GM18868 (cell line): ENCODE measurements at regions not wholly inside any gene's neighbourhood (a gene's known extent, or its start where the extent isn't known, plus 50 kb on each side); places are given as distances from the start of the nearest gene placed in this dataset.
A peak's percentile ranks its signal among the peaks of the same experiment; 100 is the strongest.

ENCODE experiments used
- ATAC-seq: cut with Tn5 transposase; IDR thresholded peaks from one replicate; pipeline ENCODE4 v1.9.1; 2021; ENCODE audit warnings: mild to moderate bottlenecking, moderate library complexity; ENCODE audit not compliant: unreplicated experiment

GRCh38 chr4:181637186-181638105, 605.8 kb upstream of the TENM3 start:
- ATAC-seq = no peak

- no peak for ATAC-seq
These were observed 599.7 kb upstream of the TENM3 start for GRCh38 chr4:181643466-181643865.

- no peak for ATAC-seq
These were observed 597.7 kb upstream of the TENM3 start for GRCh38 chr4:181645489-181645888.

GRCh38 chr4:181646864-181647263, 596.3 kb upstream of the TENM3 start:
- no peak for ATAC-seq

GRCh38 chr4:181647396-181648147, 595.6 kb upstream of the TENM3 start:
- no peak for ATAC-seq

GRCh38 chr4:181650033-181650825, 593.0 kb upstream of the TENM3 start:
- no peak for ATAC-seq

GRCh38 chr4:181656748-181657147, 586.5 kb upstream of the TENM3 start:
- ATAC-seq = no peak

- peak; percentile 75 for ATAC-seq
These were observed 584.0 kb upstream of the TENM3 start for GRCh38 chr4:181659202-181659601.

- ATAC-seq = no peak
These were observed 583.3 kb upstream of the TENM3 start for GRCh38 chr4:181659876-181660275.

GRCh38 chr4:181661090-181661489, 582.1 kb upstream of the TENM3 start:
- no peak for ATAC-seq

- ATAC-seq = no peak
These were observed 581.3 kb upstream of the TENM3 start for GRCh38 chr4:181661923-181662322.

- no peak for ATAC-seq
These were observed 580.8 kb upstream of the TENM3 start for GRCh38 chr4:181662383-181662782.

- no peak for ATAC-seq
These were observed 572.7 kb upstream of the TENM3 start for GRCh38 chr4:181670506-181670905.

GRCh38 chr4:181671672-181672071, 571.5 kb upstream of the TENM3 start:
- no peak for ATAC-seq

- no peak for ATAC-seq
These were observed 570.5 kb upstream of the TENM3 start for GRCh38 chr4:181672751-181673150.

GRCh38 chr4:181674315-181674875, 568.8 kb upstream of the TENM3 start:
- no peak for ATAC-seq

- no peak for ATAC-seq
These were observed 566.7 kb upstream of the TENM3 start for GRCh38 chr4:181676546-181676945.

- ATAC-seq = no peak
These were observed 566.0 kb upstream of the TENM3 start for GRCh38 chr4:181677201-181677600.

- no peak for ATAC-seq
These were observed 565.6 kb upstream of the TENM3 start for GRCh38 chr4:181677621-181678020.

- no peak for ATAC-seq
These were observed 563.4 kb upstream of the TENM3 start for GRCh38 chr4:181679754-181680153.
